ENCODE measurements at regions not wholly inside any gene's neighbourhood (a gene's known extent, or its start where the extent isn't known, plus 50 kb on each side); places are given as distances from the start of the nearest gene placed in this dataset.

GRCh38 chr1:177708406-177708805, 261.5 kb downstream of the SEC16B start:
- no peak for TF ChIP-seq CTCF (conservative IDR thresholded peaks at IDR 0.05)
- no peak for TF ChIP-seq EZH2 (IDR thresholded peaks at IDR 0.05; ENCODE audit: low read depth)

Measured in PC-9 (cell line).